NCI-H187 (cell line): ENCODE measurements at regions not wholly inside any gene's neighbourhood (a gene's known extent, or its start where the extent isn't known, plus 50 kb on each side); places are given as distances from the start of the nearest gene placed in this dataset.

Source experiments
- DNase-seq, 2 experiments: peaks; one replicate each; lab custom pipeline; 2025; lab: John Stamatoyannopoulos, UW

GRCh38 chr10:44435196-44435595 is 50.3 kb upstream of the CXCL12 start:
- DNase-seq = no peak

- no peak for DNase-seq
Measured at GRCh38 chr10:44436240-44436639, 51.3 kb upstream of the CXCL12 start.

- DNase-seq = no peak
Measured at GRCh38 chr10:44437840-44438511, 53.1 kb upstream of the CXCL12 start.

GRCh38 chr10:44439239-44439957 is 54.5 kb upstream of the CXCL12 start:
- no peak for DNase-seq

- no peak for DNase-seq
Measured at GRCh38 chr10:44439958-44440244, 55.0 kb upstream of the CXCL12 start.

GRCh38 chr10:44457259-44457658 is 72.4 kb upstream of the CXCL12 start:
- no peak for DNase-seq

GRCh38 chr10:44458671-44459413 is 73.9 kb upstream of the CXCL12 start:
- DNase-seq = no peak

GRCh38 chr10:44459671-44460070 is 74.8 kb upstream of the CXCL12 start:
- no peak for DNase-seq

- no peak for DNase-seq
Measured at GRCh38 chr10:44460416-44460815, 75.5 kb upstream of the CXCL12 start.

GRCh38 chr10:44462338-44462914 is 77.5 kb upstream of the CXCL12 start:
- DNase-seq = no peak

- DNase-seq = no peak
Measured at GRCh38 chr10:44463511-44464121, 78.7 kb upstream of the CXCL12 start.

GRCh38 chr10:44464503-44464902 is 79.6 kb upstream of the CXCL12 start:
- no peak for DNase-seq

GRCh38 chr10:44465401-44466115 is 80.7 kb upstream of the CXCL12 start:
- DNase-seq = no peak

GRCh38 chr10:44466236-44466635 is 81.3 kb upstream of the CXCL12 start:
- DNase-seq = no peak

- no peak for DNase-seq
Measured at GRCh38 chr10:44467090-44467489, 82.2 kb upstream of the CXCL12 start.

- DNase-seq = no peak
Measured at GRCh38 chr10:44467900-44468299, 83.0 kb upstream of the CXCL12 start.

GRCh38 chr10:44468525-44468924 is 83.6 kb upstream of the CXCL12 start:
- DNase-seq = no peak

- no peak for DNase-seq
Measured at GRCh38 chr10:44468965-44469364, 84.1 kb upstream of the CXCL12 start.

- DNase-seq = no peak
Measured at GRCh38 chr10:44470784-44471183, 85.9 kb upstream of the CXCL12 start.

- no peak for DNase-seq
Measured at GRCh38 chr10:44471410-44471809, 86.5 kb upstream of the CXCL12 start.

GRCh38 chr10:44473146-44473545 is 88.2 kb upstream of the CXCL12 start:
- DNase-seq = no peak
